ENCODE measurements at regions not wholly inside any gene's neighbourhood (a gene's known extent, or its start where the extent isn't known, plus 50 kb on each side); places are given as distances from the start of the nearest gene placed in this dataset.

DNA sequence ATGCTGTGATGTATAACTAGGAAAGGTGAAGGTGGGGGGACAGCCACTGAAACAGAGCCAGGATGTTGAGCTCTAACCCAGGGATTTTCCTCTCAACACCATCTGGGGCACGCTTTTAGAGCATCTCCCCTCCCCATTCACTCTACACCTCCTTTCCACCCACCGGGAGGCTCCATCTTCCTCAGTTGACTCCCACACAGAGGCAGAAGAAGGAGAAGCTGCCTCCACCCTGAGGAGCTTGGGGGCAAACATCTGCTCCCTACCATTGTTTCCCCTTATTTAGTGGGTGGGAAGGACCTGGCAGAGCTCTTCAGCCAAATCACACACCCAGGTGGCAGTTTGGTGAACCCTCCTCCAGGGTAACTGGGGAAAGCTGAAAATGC lies 50.0 kb upstream of the ADA2 start:
- H3K4me1 ChIP-seq (ENCODE audit: control insufficient read depth, extremely low read depth, insufficient read depth, low read length), result no peaks in the 10 kb centered on the region
- no peak overlapping the region for H2AFZ ChIP-seq (ENCODE audit: low read depth, low read length)
- ChIA-PET CTCF (interaction anchor here (1.1 to 1.7 kb wide), 2 partner anchors 16 to 232 kb away, joined by 3 to 14 read pairs; no protein-coding TSS in a partner anchor), POLR2A (no interaction called here)
- H3K4me3 ChIP-seq (replicated peaks in 1 of 3; ENCODE audit: insufficient read depth in 1 of 3, low read depth in 1 of 3, low read length in 3 of 3), result no peak overlapping the region
- intact Hi-C loops (cut with micrococcal nuclease) (no loop called here), dilution Hi-C loops (cut with MboI; ENCODE audit: extremely low pct_ligation_motif_present, low sequenced_read_pairs) (no loop called here)
- FAIRE-seq (no peak), DNase-seq (ENCODE audit: low read depth, low spot score) (no peak)
- H3K9ac ChIP-seq (replicated peaks; ENCODE audit: extremely low read depth, insufficient read depth, low read length), result no peak overlapping the region
- H3K9me3 ChIP-seq (replicated peaks; ENCODE audit: control insufficient read depth, insufficient read depth, low read length), result no peaks in the 10 kb centered on the region
- H3K27me3 ChIP-seq (ENCODE audit: control insufficient read depth in 2 of 2, insufficient read depth in 2 of 2, low read length in 2 of 2), result no peaks in the 10 kb centered on the region
- H3K27ac ChIP-seq (ENCODE audit: insufficient read depth, low read depth, low read length), result no peak overlapping the region
- no peak overlapping the region for H3K4me2 ChIP-seq (ENCODE audit: insufficient read depth, low read length)
- H3K79me2 ChIP-seq (ENCODE audit: control insufficient read depth, insufficient read depth, low read length), result no peaks in the 10 kb centered on the region
- H3K36me3 ChIP-seq (ENCODE audit: control insufficient read depth in 2 of 2, extremely low read depth in 1 of 2, insufficient read depth in 2 of 2, low read length in 2 of 2), result no peaks in the 10 kb centered on the region
- no peak for TF ChIP-seq GATA2 (IDR thresholded peaks at IDR 0.05; ENCODE audit: insufficient read depth, insufficient read length, low read depth, low read length)
- no peak for TF ChIP-seq EZH2 (IDR thresholded peaks at IDR 0.05; ENCODE audit: borderline replicate concordance, low read depth, low read length, severe bottlenecking)
- TF ChIP-seq, protein P1, sequence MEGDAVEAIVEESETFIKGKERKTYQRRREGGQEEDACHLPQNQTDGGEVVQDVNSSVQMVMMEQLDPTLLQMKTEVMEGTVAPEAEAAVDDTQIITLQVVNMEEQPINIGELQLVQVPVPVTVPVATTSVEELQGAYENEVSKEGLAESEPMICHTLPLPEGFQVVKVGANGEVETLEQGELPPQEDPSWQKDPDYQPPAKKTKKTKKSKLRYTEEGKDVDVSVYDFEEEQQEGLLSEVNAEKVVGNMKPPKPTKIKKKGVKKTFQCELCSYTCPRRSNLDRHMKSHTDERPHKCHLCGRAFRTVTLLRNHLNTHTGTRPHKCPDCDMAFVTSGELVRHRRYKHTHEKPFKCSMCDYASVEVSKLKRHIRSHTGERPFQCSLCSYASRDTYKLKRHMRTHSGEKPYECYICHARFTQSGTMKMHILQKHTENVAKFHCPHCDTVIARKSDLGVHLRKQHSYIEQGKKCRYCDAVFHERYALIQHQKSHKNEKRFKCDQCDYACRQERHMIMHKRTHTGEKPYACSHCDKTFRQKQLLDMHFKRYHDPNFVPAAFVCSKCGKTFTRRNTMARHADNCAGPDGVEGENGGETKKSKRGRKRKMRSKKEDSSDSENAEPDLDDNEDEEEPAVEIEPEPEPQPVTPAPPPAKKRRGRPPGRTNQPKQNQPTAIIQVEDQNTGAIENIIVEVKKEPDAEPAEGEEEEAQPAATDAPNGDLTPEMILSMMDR (IDR thresholded peaks at IDR 0.05; ENCODE audit: extremely low read depth in 1 of 2, insufficient read depth in 1 of 2, low read depth in 1 of 2, low read length in 2 of 2), result no peak
- TF ChIP-seq MYC (IDR thresholded peaks at IDR 0.05; ENCODE audit: low read depth, low read length), result no peak
- no peak for TF ChIP-seq POLR2AphosphoS5 (IDR thresholded peaks at IDR 0.05; ENCODE audit: insufficient read depth, low read depth, low read length)
- no peak for TF ChIP-seq JUN (IDR thresholded peaks at IDR 0.05; ENCODE audit: borderline replicate concordance, insufficient read depth, insufficient read length, low read depth)
- TF ChIP-seq FOS (IDR thresholded peaks at IDR 0.05; ENCODE audit: borderline replicate concordance, insufficient read depth, low read length), result no peak
- TF ChIP-seq POLR2A (IDR thresholded peaks at IDR 0.05; ENCODE audit: low read depth, low read length), result no peak
- TF ChIP-seq, protein P2, sequence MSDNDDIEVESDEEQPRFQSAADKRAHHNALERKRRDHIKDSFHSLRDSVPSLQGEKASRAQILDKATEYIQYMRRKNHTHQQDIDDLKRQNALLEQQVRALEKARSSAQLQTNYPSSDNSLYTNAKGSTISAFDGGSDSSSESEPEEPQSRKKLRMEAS (IDR thresholded peaks at IDR 0.05; ENCODE audit: insufficient read depth, insufficient read length), result no peak
- no peaks in the 10 kb centered on the region for H4K20me1 ChIP-seq (replicated peaks; ENCODE audit: control insufficient read depth, extremely low read depth, insufficient read depth, low read length)
- no peaks in the 10 kb centered on the region for H3K9me1 ChIP-seq (replicated peaks; ENCODE audit: control insufficient read depth, extremely low read depth, insufficient read depth, low read length)
- BruUV-seq (replicated peaks), result no TSS peak

Data from endothelial cell of umbilical vein (primary cell).